NCI-H1694 treated with DMSO at 0.1 percent for 48 hours (cell line): ENCODE measurements at regions not wholly inside any gene's neighbourhood (a gene's known extent, or its start where the extent isn't known, plus 50 kb on each side); places are given as distances from the start of the nearest gene placed in this dataset.

Experiments used
- DNase-seq: peaks from one replicate; lab custom pipeline; 2025; lab: John Stamatoyannopoulos, UW

- no peak for DNase-seq
Observed at GRCh38 chr11:43626798-43627197, 53.7 kb upstream of the HSD17B12 start.
